SH-SY5Y (cell line): ENCODE measurements at regions not wholly inside any gene's neighbourhood (a gene's known extent, or its start where the extent isn't known, plus 50 kb on each side); places are given as distances from the start of the nearest gene placed in this dataset.

Experiments used
- GATA2 ChIP-seq: IDR thresholded peaks from 2 replicates; pipeline ENCODE4 v1.6.1; 2011; ENCODE audit warnings: mild to moderate bottlenecking, low read depth, low read length
- GATA3 ChIP-seq: IDR thresholded peaks from 2 replicates; pipeline ENCODE4 v1.6.1; 2011; ENCODE audit warnings: low read depth, mild to moderate bottlenecking, low read length, moderate library complexity

DNA sequence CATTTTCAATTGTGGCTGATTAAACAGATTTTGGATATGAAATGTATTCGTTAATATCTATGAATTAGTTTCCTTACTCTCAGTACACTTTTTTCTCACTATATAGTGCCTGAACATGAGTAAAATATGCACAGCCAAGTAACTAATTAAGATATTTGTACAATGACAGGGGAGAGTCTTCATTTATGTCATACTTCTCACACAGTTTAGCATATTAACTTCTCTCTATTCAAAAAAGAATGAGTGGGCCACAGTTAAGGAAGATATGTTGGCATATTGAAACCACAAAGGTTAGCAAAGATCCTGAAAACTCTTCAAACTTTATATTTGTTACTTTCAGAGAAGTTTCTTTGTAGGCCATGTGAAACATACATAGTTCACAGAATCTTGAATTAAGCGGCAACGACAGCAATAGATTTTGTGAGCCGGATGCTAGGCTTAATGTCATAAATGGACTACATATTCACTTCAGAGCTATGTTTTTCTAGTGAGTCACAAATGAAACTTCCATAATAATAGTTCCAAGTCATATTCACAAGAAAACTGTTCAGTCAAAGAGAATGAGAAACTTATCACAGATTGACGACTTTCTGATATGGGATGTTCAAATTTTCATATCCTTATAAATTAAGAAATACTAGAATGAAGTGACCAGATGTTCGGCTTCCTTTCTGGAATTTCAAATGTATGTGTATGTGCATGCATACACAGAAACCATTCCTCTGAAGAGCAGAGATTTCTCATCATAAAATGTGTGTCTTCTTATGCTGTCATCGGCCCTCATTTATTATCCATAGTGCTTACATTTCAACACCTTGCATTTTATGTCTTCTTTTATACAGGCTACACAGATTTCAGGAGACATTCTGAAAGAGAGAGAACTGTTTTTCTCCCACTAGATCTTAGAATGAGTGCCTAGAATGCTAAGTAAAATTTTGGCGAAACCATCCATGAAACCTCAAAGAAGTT is 584.0 kb downstream of the SATB2 start:
- TF ChIP-seq GATA3 (no peak), GATA2 (no peak)

DNA sequence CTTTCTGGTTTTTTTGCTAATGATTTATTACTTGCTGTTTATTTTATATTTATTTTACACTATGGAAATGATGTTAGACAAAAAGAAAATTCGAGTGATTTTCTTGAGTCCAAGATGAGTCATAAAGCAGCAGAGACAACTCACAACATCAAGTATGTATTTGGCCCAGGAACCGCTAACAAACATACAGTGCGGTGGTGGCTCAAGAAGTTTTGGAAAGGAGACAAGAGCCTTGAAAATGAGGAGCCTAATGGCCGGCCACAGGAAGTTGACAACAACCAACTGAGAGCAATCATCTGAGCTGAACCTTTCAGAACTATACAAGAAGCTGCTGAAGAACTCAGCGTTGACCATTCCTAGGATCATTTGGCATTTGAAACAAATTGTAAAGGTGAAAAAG is 594.1 kb downstream of the SATB2 start:
- TF ChIP-seq GATA3 (no peak), GATA2 (no peak)

DNA sequence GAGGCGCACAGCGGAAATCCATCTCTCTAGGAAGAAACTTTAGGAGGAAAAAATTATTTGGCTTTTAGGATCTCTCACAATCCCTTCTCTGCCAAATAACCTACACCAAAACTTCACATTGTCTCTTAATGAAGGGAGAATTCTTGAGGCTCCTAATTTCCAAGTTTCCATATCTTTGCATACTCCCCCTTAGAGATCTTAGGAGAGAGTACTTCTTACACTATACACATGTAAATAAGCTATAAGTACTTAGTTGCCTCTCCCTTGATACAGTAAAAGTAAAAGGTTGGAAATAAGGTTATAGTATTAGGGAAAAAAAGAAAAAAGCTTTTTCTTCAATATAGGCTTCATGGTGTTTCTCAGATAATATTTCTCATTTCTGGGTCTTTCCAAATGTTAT is 596.7 kb downstream of the SATB2 start:
- TF ChIP-seq GATA3 (no peak), GATA2 (no peak)

DNA sequence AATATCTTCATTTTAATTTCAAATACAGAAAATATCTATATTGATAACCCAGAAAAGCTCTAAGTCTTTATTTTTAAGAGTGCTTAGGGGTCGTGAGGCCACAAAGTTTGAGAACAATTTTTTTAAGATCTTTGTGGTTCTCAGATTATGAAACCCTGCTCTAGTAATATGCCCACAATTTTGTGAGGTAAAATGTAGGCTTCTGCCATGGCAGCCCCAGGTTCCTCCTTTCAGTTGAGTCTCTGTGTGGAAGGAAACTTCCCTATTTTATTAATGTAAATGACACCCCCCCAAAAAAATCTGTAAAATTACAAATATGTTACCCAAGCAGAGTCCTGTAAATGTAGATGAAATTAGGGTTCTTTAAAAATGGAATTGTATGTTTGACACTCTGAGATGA is 600.5 kb downstream of the SATB2 start:
- TF ChIP-seq GATA3 (no peak), GATA2 (no peak)

DNA sequence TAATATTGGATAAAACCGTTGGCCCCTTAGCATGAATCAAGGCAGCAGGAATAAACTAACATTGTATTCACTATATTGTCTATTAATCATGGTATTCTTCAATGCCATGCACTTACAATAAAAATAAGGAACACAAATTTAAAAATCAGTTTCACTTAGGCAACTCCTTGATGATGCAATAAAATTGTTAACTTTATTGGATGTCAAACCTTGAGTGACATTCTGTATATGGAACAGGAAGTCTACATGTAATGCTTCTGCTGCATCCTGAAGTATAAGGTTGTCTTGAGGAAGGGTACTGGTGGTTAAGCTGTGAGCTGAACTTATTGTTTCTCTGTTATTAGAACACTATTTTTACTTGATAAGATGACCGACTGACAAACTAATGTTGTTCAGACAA is 605.5 kb downstream of the SATB2 start:
- TF ChIP-seq GATA3 (no peak), GATA2 (no peak)

DNA sequence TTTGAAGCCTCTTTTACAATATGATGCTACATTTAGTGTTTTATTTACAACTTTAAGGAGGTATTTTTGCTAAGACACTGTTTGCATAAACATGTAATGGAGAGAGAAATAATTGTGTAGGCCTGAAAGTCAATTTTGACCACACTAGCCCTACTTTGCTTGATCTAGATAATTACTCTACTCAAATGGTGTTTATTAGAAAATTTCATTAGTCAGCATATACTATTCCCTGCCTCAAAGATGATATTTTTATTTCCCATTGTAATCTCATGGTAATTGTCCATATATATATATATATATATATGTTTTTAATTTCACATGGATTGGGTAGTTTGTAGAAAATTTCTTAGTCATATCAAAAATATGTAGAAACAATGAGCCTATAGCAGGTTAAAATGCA is 632.2 kb downstream of the SATB2 start:
- TF ChIP-seq GATA2 (no peak), GATA3 (no peak)

DNA sequence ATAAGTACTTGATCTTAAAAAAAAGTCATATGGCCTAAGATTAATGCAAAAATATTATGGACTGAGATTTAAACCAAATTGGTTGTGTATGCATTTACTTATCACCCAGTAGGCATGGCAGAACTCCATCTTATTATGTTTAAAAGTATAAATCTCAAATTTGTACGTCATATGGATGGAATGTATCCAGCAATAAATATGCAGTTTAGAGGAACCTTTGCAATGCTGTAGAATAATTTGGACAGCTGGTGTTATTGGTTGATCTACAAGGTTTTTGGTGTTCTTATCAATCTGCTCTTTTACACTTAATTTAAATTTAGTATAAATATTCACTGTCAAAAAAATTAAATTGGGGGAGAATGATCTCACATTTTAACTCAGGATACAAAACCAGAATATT is 640.2 kb downstream of the SATB2 start:
- TF ChIP-seq GATA2, result no peak
- TF ChIP-seq GATA3, result no peak

DNA sequence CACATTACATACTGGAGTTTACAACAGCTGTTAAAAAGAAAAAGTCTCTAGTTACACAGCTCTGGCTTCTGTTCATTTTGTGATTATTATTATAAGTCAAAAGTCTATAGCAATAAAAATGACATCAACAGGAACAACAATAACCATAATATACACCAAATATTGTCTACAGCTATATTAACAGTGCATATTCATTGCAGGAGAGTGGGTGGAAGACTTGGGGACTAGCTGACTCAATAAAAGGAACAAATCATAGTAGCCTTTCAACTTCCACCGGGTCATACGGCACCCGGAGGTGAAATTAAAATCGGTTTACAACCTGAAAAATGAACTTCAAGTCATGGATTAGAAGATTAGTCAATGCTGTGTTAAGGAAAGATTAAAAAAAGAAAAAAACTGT is 642.1 kb downstream of the SATB2 start:
- TF ChIP-seq GATA3, result no peak
- TF ChIP-seq GATA2, result no peak

DNA sequence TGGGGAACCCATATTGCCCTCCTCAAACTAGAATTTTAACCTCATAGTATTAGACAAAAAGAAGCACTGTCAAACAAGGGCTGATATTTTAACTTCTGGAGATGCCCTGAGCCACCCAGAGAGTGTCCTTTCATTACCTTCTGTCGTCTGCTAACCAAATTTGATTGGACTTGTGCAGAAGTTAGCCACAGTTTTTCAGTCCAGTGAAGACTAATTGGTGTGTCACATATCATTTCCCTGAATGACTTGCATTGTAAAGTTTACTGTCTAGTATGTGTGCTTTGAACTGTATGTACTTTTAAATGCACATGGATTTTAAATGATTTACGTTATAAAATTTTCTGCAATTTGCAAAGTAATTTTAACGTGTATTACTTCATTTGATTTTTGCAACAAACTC is 646.5 kb downstream of the SATB2 start:
- TF ChIP-seq GATA2 (no peak), GATA3 (no peak)

DNA sequence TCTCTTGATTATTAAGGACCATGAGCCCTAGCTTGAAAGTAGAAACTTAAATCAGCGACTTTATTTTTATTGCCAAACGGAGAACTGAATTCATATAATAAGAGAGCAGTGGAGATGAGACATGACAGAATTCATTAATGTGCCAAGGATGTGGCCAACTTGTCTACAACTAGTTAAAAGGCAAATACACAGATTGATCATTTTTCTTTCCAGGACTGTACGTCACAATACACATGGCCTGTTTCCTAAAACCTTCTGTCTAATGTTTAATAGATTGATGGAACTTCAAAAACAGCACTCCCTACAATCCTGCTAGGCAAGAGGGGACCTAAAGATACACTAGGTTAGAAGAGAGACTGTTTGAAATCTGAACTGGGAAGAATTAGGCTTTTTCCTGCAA is 647.8 kb downstream of the SATB2 start:
- TF ChIP-seq GATA2, result no peak
- no peak for TF ChIP-seq GATA3

DNA sequence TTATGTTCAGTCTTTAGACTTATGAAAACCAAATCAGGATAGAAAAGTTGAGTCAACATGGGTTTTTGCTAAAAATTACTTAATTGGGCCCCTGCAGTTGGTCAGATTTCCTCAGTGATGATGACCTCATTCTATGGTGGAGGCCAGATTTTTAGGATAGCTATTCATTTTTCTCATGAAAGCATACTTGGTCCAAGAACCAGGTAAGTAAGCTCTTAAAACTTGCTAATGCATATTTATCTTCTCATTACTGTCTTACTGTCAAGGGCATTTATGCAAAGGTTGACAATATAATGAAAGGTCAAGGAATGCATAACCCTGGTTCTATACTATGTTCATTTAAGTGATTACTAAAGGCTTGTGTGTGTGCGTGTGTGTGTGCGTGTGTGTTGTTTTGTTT is 650.6 kb downstream of the SATB2 start:
- TF ChIP-seq GATA2 (no peak), GATA3 (no peak)

DNA sequence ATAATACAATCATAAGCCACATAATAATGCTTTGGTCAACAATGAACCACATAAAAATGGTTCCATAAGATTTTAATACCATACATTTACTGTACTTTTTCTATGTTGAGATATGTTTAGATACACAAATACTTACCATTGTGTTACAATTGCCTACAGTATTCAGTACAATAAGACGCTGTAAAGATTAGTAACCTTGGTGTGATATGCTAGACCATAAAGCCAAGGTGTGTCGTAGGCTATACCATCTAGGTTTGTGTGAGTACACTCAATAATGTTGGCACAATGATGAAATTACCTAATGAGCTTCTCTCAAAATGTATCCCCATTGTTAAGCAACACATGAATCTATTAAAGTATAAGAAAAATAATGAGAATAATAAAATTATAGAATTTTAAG is 662.3 kb downstream of the SATB2 start:
- TF ChIP-seq GATA2 (no peak), GATA3 (no peak)

DNA sequence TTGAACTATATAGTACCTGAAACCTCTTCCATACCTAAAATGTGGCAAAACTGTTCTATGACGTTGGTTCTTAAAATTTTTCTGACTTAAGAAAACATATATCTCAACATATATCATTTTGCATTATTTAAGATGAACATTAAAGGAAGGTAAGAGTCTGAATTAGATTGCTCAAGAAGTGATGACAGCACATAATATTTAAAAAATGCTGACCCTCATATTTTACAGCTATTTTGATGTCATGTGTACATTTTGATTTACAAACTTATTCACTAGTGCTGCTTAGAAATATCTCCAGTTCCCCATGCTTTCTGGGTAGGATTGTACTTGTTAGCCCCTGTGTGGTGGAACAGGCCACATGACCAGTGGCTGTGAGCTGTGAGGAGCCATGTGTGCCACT is 666.1 kb downstream of the SATB2 start:
- no peak for TF ChIP-seq GATA3
- TF ChIP-seq GATA2, result no peak

DNA sequence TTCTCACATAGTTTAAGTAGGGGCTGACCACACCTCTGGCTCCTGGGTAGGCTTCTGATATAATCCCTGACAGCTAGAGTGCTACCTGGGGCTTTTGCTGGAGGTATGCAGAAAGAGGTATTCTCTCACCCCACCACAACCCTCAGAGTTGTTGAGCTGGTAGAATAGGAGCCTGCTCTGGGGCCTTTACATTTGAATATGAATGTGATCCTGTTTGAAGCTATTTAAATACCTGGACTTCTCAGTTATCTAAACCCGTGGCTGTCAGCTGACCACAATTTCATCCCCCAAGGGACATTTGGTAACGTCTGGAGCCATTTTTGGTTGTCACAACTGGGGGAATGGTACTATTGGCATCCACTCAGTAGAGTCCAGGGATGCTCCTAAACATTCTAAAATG is 669.1 kb downstream of the SATB2 start:
- TF ChIP-seq GATA2, result no peak
- no peak for TF ChIP-seq GATA3

DNA sequence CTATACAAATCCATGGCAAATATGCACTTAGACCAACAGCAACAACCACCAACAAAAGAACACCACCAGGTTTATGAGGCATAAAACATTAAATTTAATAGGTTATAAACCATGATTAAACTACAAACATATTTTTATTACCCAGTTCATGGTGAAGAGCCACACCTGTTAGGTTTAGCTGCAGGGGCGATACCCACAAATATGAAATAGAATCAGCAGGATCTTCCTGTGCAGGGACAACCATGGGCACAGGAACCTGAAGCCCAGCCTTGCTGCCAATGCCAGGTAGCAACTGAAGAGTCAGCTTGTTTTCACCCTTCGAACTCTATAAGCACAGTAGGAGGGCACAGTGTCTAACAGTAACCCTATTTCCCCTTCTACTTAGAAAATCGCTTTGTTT is 675.0 kb downstream of the SATB2 start:
- TF ChIP-seq GATA3 (no peak), GATA2 (no peak)

DNA sequence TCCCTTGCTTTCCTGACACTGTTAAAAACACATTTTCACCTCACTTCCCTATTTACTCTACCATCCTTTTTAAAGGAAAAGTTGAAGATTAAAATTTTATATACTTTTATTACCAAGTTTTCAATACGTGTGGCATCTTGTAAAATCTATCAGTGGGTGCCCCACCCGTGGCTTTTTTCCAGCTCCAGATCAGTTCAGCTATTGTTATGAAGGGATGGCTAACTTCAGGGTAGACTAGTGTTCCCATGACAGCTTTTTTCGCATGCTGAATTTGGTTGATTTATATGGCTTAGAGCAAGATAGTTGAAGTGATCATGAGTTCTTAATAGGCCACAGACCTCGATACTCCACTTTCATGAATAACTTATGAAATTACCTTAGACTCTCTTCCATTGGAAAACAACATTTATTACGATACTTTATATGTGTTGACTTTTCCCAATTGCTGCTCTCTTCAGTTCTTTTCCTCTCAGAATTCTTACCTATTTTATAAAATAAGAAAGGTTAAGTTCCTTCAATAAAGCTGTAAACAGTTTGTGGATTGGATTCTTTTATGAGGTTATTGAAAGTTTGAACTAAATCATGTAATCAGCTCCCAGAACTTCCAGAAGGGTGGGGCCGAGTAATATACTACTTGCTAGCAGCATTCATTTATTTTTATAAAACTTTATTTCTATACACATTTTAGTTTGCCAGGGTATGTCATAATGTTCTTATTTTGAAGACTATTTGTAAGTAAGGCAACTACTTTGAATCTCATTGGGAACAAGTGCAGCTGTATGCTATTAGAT is 680.9 kb downstream of the SATB2 start:
- TF ChIP-seq GATA2 (no peak), GATA3 (no peak)
